WERI-Rb-1 (cell line): ENCODE measurements at regions not wholly inside any gene's neighbourhood (a gene's known extent, or its start where the extent isn't known, plus 50 kb on each side); places are given as distances from the start of the nearest gene placed in this dataset.

Experiments used
- DNase-seq: peaks from one replicate; pipeline ENCODE4 v3.0.0-alpha.2; 2020
- H3K27ac ChIP-seq: fragments of 250-450 bp; sonication (Bioruptor Pico); 2 replicates; pipeline ENCODE4 v1.5.1; 2020; ENCODE audit warnings: mild to moderate bottlenecking, moderate library complexity
- H3K27me3 ChIP-seq: fragments of 250-450 bp; sonication (Bioruptor Pico); 2 replicates; pipeline ENCODE4 v1.5.1; 2021; ENCODE audit warnings: mild to moderate bottlenecking, low read depth, moderate library complexity; ENCODE audit not compliant: insufficient read depth, severe bottlenecking
- H3K36me3 ChIP-seq: fragments of 250-450 bp; sonication (Bioruptor Pico); 2 replicates; pipeline ENCODE4 v1.5.1; 2020; ENCODE audit warnings: mild to moderate bottlenecking, moderate library complexity
- H3K4me3 ChIP-seq: 2 replicates; pipeline ENCODE4 v1.5.1; 2011; ENCODE audit warnings: low read depth, mild to moderate bottlenecking, control low read depth, low read length
- H3K9me3 ChIP-seq: fragments of 250-450 bp; sonication (Bioruptor Pico); 2 replicates; pipeline ENCODE4 v1.5.1; 2021; ENCODE audit warnings: mild to moderate bottlenecking, moderate library complexity; ENCODE audit not compliant: severe bottlenecking
- CTCF ChIP-seq: IDR thresholded peaks from 2 replicates; pipeline ENCODE4 v1.5.1; 2011; ENCODE audit warnings: low read depth, mild to moderate bottlenecking, control low read depth, inconsistent platforms, low read length

DNA sequence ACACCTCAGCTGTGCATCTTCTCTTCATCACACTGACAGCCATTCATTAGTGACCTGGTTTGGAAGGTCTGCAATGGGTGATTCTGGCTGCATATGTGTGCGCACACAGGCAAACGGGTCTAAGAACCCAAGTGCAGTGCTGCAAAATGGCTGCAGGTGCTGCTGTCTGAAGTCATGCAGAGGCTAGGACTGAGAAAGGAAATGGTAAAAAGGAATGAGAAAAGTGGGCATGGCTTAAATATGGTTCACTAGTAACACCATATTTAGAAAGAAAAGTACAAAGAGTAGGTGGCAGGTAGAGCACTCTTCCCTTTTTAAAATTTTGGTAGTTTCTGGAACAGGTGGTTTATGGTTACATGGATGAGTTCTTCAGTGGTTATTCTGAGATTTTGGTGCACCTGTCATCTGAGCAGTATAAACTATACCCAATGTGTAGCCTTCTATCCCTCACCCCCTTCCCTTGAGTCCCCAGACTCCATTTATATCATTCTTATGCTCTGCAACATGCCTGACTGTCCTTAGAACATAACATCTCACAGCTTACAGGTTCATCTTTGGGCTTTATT is 78.4 kb downstream of the CCNG2 start:
- no peak for TF ChIP-seq CTCF
- H3K9me3 ChIP-seq, result no peaks in the 10 kb centered on the region

GRCh38 chr4:77236806-77237205 is 79.8 kb downstream of the CCNG2 start:
- no peak for TF ChIP-seq CTCF
- Histone ChIP-seq H3K27me3 (no peaks in the 10 kb centered on the region), H3K4me3 (no peak overlapping the region), H3K9me3 (no peaks in the 10 kb centered on the region), H3K36me3 (no peaks in the 10 kb centered on the region), H3K27ac (no peak overlapping the region)
- DNase-seq, result no peak

More for the DNA sequence above, 78.4 kb downstream of the CCNG2 start:
- Histone ChIP-seq H3K36me3 (no peaks in the 10 kb centered on the region), H3K4me3 (no peak overlapping the region), H3K27me3 (no peaks in the 10 kb centered on the region), H3K27ac (no peak overlapping the region)
- DNase-seq, result no peak

DNA sequence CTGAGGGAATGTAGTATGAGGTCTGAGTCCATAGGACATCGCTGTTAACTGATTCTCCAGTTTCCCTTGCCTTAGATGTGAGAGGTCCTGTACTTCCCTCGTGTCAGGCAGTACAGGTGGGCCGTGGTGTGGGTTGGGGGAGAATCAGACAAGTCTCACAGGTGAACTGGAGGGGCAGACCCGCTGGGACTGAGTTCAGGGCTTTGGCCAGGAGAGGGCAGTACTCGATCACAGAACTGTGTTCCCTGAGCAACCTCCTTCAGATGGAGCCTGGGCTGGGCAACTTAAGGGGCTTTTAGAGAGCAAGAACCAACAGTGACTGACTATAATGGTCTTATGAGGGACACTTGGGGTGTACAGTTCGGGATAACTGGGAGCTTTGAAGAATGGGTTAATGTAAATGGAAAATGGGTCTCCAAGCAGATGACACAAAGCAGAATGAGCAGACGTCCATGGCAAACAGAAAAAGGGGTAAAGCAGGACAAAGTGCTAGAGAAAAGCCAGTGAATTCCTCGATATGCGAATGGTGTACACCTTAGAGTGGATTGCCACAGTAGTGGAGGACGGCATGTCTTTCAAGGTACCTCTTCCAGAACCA is 83.6 kb downstream of the CCNG2 start:
- TF ChIP-seq CTCF, result peak; percentile 88
- H3K9me3 ChIP-seq, result no peaks in the 10 kb centered on the region
- no peaks in the 10 kb centered on the region for H3K36me3 ChIP-seq
- no peak overlapping the region for H3K4me3 ChIP-seq
- H3K27ac ChIP-seq, result no peak overlapping the region
- DNase-seq, result peak; percentile 75
- no peaks in the 10 kb centered on the region for H3K27me3 ChIP-seq

GRCh38 chr4:77248805-77249204 is 91.8 kb downstream of the CCNG2 start:
- no peak for DNase-seq
- TF ChIP-seq CTCF, result no peak

DNA sequence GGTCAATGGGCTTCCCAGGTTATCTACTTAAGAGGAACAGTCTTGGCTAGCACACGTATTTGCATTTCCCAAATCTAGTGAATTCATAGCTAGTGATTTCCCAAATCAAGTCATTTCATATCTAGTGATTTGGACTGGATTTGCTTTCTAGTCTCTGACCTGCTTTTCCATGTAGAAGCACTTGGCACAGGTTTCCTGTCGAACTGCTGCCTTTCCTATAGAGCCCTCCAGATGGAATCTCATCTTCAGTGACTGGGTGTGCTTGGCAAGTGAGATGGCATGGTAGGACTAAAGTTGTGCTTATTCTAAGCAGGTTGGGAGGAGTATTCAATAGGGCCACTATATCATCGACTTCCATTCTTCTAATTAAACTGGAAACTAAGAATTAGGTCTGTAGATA is 94.7 kb downstream of the CCNG2 start:
- H3K27me3 ChIP-seq, result peaks cover 2% of the 10 kb centered on the region

More at GRCh38 chr4:77248805-77249204, 91.8 kb downstream of the CCNG2 start:
- H3K36me3 ChIP-seq, result no peaks in the 10 kb centered on the region
- peaks cover 2% of the 10 kb centered on the region for H3K27me3 ChIP-seq
- H3K9me3 ChIP-seq, result no peaks in the 10 kb centered on the region
- no peak overlapping the region for H3K4me3 ChIP-seq
- no peak overlapping the region for H3K27ac ChIP-seq

More for the DNA sequence above, 94.7 kb downstream of the CCNG2 start:
- no peak for DNase-seq
- TF ChIP-seq CTCF, result no peak
- H3K9me3 ChIP-seq, result no peaks in the 10 kb centered on the region
- no peaks in the 10 kb centered on the region for H3K36me3 ChIP-seq
- H3K27ac ChIP-seq, result no peak overlapping the region
- H3K4me3 ChIP-seq, result no peak overlapping the region
